ENCODE measurements at regions not wholly inside any gene's neighbourhood (a gene's known extent, or its start where the extent isn't known, plus 50 kb on each side); places are given as distances from the start of the nearest gene placed in this dataset.

DNA sequence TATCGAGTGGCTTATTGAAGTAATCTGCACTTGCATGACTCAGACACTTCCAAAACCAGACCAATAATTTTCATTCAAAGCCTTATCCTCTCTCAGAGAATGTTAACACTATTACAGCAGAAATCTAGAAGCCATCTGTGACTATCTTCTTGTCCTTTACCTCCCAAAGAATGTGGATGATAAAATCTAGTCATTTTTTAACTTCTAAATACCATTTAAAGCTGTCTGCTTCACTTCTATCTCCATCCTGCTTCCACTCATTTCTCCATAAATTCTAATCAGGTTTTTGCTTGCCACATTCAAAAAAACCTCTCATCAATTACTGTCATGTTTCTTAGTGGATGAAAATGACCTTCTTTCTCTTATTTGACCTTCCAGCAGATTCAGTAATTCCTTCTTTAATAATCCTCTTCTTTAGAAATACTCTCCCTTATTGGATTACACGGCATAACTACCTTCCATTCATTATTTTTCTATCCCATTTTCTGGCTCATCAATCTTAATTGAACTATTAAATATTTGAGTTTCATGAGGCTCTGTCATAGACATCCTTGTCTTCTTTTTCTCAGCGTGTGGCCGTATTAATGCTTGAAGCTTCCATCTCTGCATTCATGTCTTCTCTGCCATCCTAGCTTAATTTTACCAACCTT is 1999.4 kb downstream of the MRPL39 start:
- TF ChIP-seq, protein P1, sequence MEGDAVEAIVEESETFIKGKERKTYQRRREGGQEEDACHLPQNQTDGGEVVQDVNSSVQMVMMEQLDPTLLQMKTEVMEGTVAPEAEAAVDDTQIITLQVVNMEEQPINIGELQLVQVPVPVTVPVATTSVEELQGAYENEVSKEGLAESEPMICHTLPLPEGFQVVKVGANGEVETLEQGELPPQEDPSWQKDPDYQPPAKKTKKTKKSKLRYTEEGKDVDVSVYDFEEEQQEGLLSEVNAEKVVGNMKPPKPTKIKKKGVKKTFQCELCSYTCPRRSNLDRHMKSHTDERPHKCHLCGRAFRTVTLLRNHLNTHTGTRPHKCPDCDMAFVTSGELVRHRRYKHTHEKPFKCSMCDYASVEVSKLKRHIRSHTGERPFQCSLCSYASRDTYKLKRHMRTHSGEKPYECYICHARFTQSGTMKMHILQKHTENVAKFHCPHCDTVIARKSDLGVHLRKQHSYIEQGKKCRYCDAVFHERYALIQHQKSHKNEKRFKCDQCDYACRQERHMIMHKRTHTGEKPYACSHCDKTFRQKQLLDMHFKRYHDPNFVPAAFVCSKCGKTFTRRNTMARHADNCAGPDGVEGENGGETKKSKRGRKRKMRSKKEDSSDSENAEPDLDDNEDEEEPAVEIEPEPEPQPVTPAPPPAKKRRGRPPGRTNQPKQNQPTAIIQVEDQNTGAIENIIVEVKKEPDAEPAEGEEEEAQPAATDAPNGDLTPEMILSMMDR (IDR thresholded peaks at IDR 0.05; ENCODE audit: extremely low read depth, low read depth, low read length): no peak
- H4K20me1 ChIP-seq (ENCODE audit: insufficient read depth, low read length): no peaks in the 10 kb centered on the region
- H3K4me2 ChIP-seq (ENCODE audit: insufficient read depth, low read length): no peak overlapping the region
- H3K27ac ChIP-seq (ENCODE audit: low read depth, low read length): no peak overlapping the region
- no peak overlapping the region for H3K4me3 ChIP-seq (ENCODE audit: insufficient read depth, low read length)
- H2AFZ ChIP-seq (ENCODE audit: low read length): no peak overlapping the region
- no peaks in the 10 kb centered on the region for H3K27me3 ChIP-seq (ENCODE audit: insufficient read depth, low read length)
- DNase-seq (ENCODE audit: insufficient read length, low spot score, missing footprints): no peak
- no peaks in the 10 kb centered on the region for H3K36me3 ChIP-seq (ENCODE audit: insufficient read depth, low read length)
- H3K9me3 ChIP-seq (ENCODE audit: low read depth, low read length): peaks cover 4% of the 10 kb centered on the region
- H3K4me1 ChIP-seq (ENCODE audit: insufficient read depth, low read length): no peaks in the 10 kb centered on the region
- no peaks in the 10 kb centered on the region for H3K79me2 ChIP-seq (ENCODE audit: insufficient read depth, low read length)

- Histone ChIP-seq H3K27me3 (ENCODE audit: insufficient read depth, low read length) (no peaks in the 10 kb centered on the region), H3K27ac (ENCODE audit: low read depth, low read length) (no peak overlapping the region), H3K4me3 (ENCODE audit: insufficient read depth, low read length) (no peak overlapping the region), H3K79me2 (ENCODE audit: insufficient read depth, low read length) (no peaks in the 10 kb centered on the region), H3K36me3 (ENCODE audit: insufficient read depth, low read length) (no peaks in the 10 kb centered on the region), H3K4me2 (ENCODE audit: insufficient read depth, low read length) (no peak overlapping the region), H4K20me1 (ENCODE audit: insufficient read depth, low read length) (no peaks in the 10 kb centered on the region), H3K4me1 (ENCODE audit: insufficient read depth, low read length) (no peaks in the 10 kb centered on the region), H2AFZ (ENCODE audit: low read length) (no peak overlapping the region), H3K9me3 (ENCODE audit: low read depth, low read length) (peaks cover 5% of the 10 kb centered on the region)
- no peak for DNase-seq (ENCODE audit: insufficient read length, low spot score, missing footprints)
- TF ChIP-seq, protein P1 (IDR thresholded peaks at IDR 0.05; ENCODE audit: extremely low read depth, low read depth, low read length): no peak
Observed at GRCh38 chr21:23601549-23601948, 2005.7 kb downstream of the MRPL39 start.

DNA sequence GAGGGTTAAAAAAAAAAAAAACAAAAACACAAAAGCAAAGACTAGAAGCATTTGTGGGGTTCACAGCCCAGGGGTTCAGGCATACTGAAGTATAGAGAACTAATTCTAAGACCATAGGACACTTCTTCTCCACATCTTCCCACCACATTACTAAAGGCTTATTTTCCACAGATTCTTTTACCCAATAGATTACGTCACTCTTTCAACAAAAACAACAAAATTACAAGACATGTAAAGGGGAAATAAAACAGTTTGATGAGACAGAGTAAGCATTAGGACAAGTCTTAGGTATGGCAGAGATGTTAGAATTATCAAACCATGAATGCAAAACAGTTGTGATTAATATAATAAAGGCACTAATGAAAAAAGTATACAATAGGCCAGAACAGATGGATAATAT is 2013.7 kb downstream of the MRPL39 start:
- Histone ChIP-seq H4K20me1 (ENCODE audit: insufficient read depth, low read length) (no peaks in the 10 kb centered on the region), H3K4me2 (ENCODE audit: insufficient read depth, low read length) (no peak overlapping the region), H3K4me1 (ENCODE audit: insufficient read depth, low read length) (no peaks in the 10 kb centered on the region), H3K79me2 (ENCODE audit: insufficient read depth, low read length) (no peaks in the 10 kb centered on the region), H3K27ac (ENCODE audit: low read depth, low read length) (no peak overlapping the region), H3K4me3 (ENCODE audit: insufficient read depth, low read length) (no peak overlapping the region), H2AFZ (ENCODE audit: low read length) (no peak overlapping the region), H3K9me3 (ENCODE audit: low read depth, low read length) (peaks cover 2% of the 10 kb centered on the region), H3K27me3 (ENCODE audit: insufficient read depth, low read length) (no peaks in the 10 kb centered on the region), H3K36me3 (ENCODE audit: insufficient read depth, low read length) (no peaks in the 10 kb centered on the region)
- TF ChIP-seq, protein P1 (IDR thresholded peaks at IDR 0.05; ENCODE audit: extremely low read depth, low read depth, low read length): no peak
- no peak for DNase-seq (ENCODE audit: insufficient read length, low spot score, missing footprints)

GRCh38 chr21:23585419-23585818 is 2021.9 kb downstream of the MRPL39 start:
- no peaks in the 10 kb centered on the region for H3K79me2 ChIP-seq (ENCODE audit: insufficient read depth, low read length)
- H3K4me3 ChIP-seq (ENCODE audit: insufficient read depth, low read length): no peak overlapping the region
- no peaks in the 10 kb centered on the region for H4K20me1 ChIP-seq (ENCODE audit: insufficient read depth, low read length)
- no peaks in the 10 kb centered on the region for H3K4me1 ChIP-seq (ENCODE audit: insufficient read depth, low read length)
- H2AFZ ChIP-seq (ENCODE audit: low read length): no peak overlapping the region
- TF ChIP-seq, protein P1 (IDR thresholded peaks at IDR 0.05; ENCODE audit: extremely low read depth, low read depth, low read length): no peak
- peaks cover 2% of the 10 kb centered on the region for H3K9me3 ChIP-seq (ENCODE audit: low read depth, low read length)
- no peak overlapping the region for H3K27ac ChIP-seq (ENCODE audit: low read depth, low read length)
- H3K36me3 ChIP-seq (ENCODE audit: insufficient read depth, low read length): no peaks in the 10 kb centered on the region
- no peaks in the 10 kb centered on the region for H3K27me3 ChIP-seq (ENCODE audit: insufficient read depth, low read length)
- H3K4me2 ChIP-seq (ENCODE audit: insufficient read depth, low read length): no peak overlapping the region
- DNase-seq (ENCODE audit: insufficient read length, low spot score, missing footprints): no peak
